DOHH2 (cell line): ENCODE measurements at regions not wholly inside any gene's neighbourhood (a gene's known extent, or its start where the extent isn't known, plus 50 kb on each side); places are given as distances from the start of the nearest gene placed in this dataset.

Experiments used
- H3F3A ChIP-seq: fragments of 200-600 bp; sonication (generic), shearing (Covaris generic); 2 replicates; pipeline ENCODE4 v1.6.0; 2016; ENCODE audit warnings: antibody characterized with exemption, mild to moderate bottlenecking; ENCODE audit not compliant: control insufficient read depth, insufficient read depth
- H3K27ac ChIP-seq: fragments of 200-600 bp; sonication (generic); 2 replicates; pipeline ENCODE4 v1.5.1; 2014; ENCODE audit warnings: low read depth, mild to moderate bottlenecking, low read length, moderate library complexity
- H3K27me3 ChIP-seq: fragments of 200-600 bp; sonication (generic); 2 replicates; pipeline ENCODE4 v1.6.1; 2014; ENCODE audit warnings: mild to moderate bottlenecking, low read length, mixed read lengths; ENCODE audit not compliant: control insufficient read depth
- H3K36me3 ChIP-seq: fragments of 200-600 bp; sonication (generic); 2 replicates; pipeline ENCODE4 v1.6.1; 2014; ENCODE audit warnings: mild to moderate bottlenecking, low read length, moderate library complexity, mixed read lengths; ENCODE audit not compliant: control insufficient read depth
- H3K4me1 ChIP-seq: fragments of 200-600 bp; sonication (generic); 2 replicates; pipeline ENCODE4 v1.6.1; 2014; ENCODE audit warnings: mild to moderate bottlenecking, low read length, mixed read lengths; ENCODE audit not compliant: control insufficient read depth
- H3K4me2 ChIP-seq: fragments of 200-600 bp; sonication (generic); 2 replicates; pipeline ENCODE4 v1.6.0; 2014; ENCODE audit warnings: mild to moderate bottlenecking, low read length, moderate library complexity
- H3K4me3 ChIP-seq: fragments of 200-600 bp; sonication (generic); 2 replicates; pipeline ENCODE4 v1.5.1; 2014; ENCODE audit warnings: mild to moderate bottlenecking, low read length, mixed read lengths
- H3K79me2 ChIP-seq: fragments of 200-600 bp; sonication (generic); 2 replicates; pipeline ENCODE4 v1.6.1; 2014; ENCODE audit warnings: mild to moderate bottlenecking, low read length, mixed read lengths; ENCODE audit not compliant: control insufficient read depth
- H3K9me2 ChIP-seq: fragments of 200-600 bp; sonication (generic); replicated peaks from 2 replicates; pipeline ENCODE4 v1.6.1; 2014; ENCODE audit warnings: mild to moderate bottlenecking, low read length, mixed read lengths; ENCODE audit not compliant: control insufficient read depth
- H3K9me3 ChIP-seq: fragments of 200-600 bp; sonication (generic); 2 replicates; pipeline ENCODE4 v1.6.1; 2014; ENCODE audit warnings: antibody characterized with exemption, low read length, mixed read lengths; ENCODE audit not compliant: control insufficient read depth, insufficient read depth
- H4K20me1 ChIP-seq: fragments of 200-600 bp; sonication (generic); 2 replicates; pipeline ENCODE4 v1.6.0; 2014; ENCODE audit warnings: low read depth, mild to moderate bottlenecking, antibody characterized with exemption, low read length, moderate library complexity; ENCODE audit not compliant: control insufficient read depth, insufficient read depth
- CTCF ChIP-seq: fragments of 200-600 bp; sonication (generic); IDR thresholded peaks from one replicate; pipeline ENCODE4 v1.5.1; 2014; ENCODE audit warnings: antibody characterized with exemption, mild to moderate bottlenecking, low read depth, low read length; ENCODE audit not compliant: poor library complexity, severe bottlenecking
- EZH2phosphoT487 ChIP-seq: fragments of 200-600 bp; sonication (generic); IDR thresholded peaks from 2 replicates; pipeline ENCODE4 v1.6.1; 2017; ENCODE audit warnings: borderline replicate concordance, mild to moderate bottlenecking, antibody characterized with exemption, low read length, moderate library complexity, mixed read lengths

GRCh38 chr1:204752688-204753040 is 67.1 kb upstream of the LRRN2 start:
- Histone ChIP-seq H3K9me2 (no peaks in the 10 kb centered on the region), H3K9me3 (no peaks in the 10 kb centered on the region), H4K20me1 (no peaks in the 10 kb centered on the region), H3F3A (no peaks in the 10 kb centered on the region), H3K79me2 (no peaks in the 10 kb centered on the region), H3K4me2 (no peak overlapping the region), H3K27ac (no peak overlapping the region), H3K36me3 (no peaks in the 10 kb centered on the region), H3K27me3 (no peaks in the 10 kb centered on the region), H3K4me1 (no peaks in the 10 kb centered on the region), H3K4me3 (no peak overlapping the region)
- TF ChIP-seq EZH2phosphoT487 (no peak), CTCF (no peak)

GRCh38 chr1:204754821-204755220 is 69.3 kb upstream of the LRRN2 start:
- Histone ChIP-seq H3K4me1 (no peaks in the 10 kb centered on the region), H3K27ac (no peak overlapping the region), H3K9me2 (no peaks in the 10 kb centered on the region), H4K20me1 (no peaks in the 10 kb centered on the region), H3K9me3 (no peaks in the 10 kb centered on the region), H3K79me2 (no peaks in the 10 kb centered on the region), H3K4me3 (no peak overlapping the region), H3K4me2 (no peak overlapping the region), H3K27me3 (no peaks in the 10 kb centered on the region; the same call in 1 of the 2 replicates), H3F3A (no peaks in the 10 kb centered on the region), H3K36me3 (no peaks in the 10 kb centered on the region)
- TF ChIP-seq CTCF (no peak), EZH2phosphoT487 (no peak)

- no peaks in the 10 kb centered on the region for H3K9me3 ChIP-seq
- no peak for TF ChIP-seq CTCF
- no peak for TF ChIP-seq EZH2phosphoT487
- no peaks in the 10 kb centered on the region for H3K36me3 ChIP-seq
- H3K9me2 ChIP-seq = no peaks in the 10 kb centered on the region
- peaks cover 10% of the 10 kb centered on the region for H3K4me1 ChIP-seq
- H3K27ac ChIP-seq = no peak overlapping the region
- H3K4me3 ChIP-seq = no peak overlapping the region
- H3F3A ChIP-seq = no peaks in the 10 kb centered on the region
- no peak overlapping the region for H3K4me2 ChIP-seq
- no peaks in the 10 kb centered on the region for H3K79me2 ChIP-seq
- H4K20me1 ChIP-seq = no peaks in the 10 kb centered on the region
- peaks cover 12% of the 10 kb centered on the region for H3K27me3 ChIP-seq
Observed at GRCh38 chr1:204756349-204756748, 70.8 kb upstream of the LRRN2 start.

GRCh38 chr1:204756811-204757210 is 71.3 kb upstream of the LRRN2 start:
- Histone ChIP-seq H3K79me2 (no peaks in the 10 kb centered on the region), H3K9me3 (no peaks in the 10 kb centered on the region), H3K4me2 (no peak overlapping the region), H3K9me2 (no peaks in the 10 kb centered on the region), H3K4me1 (peaks cover 10% of the 10 kb centered on the region), H3K27ac (no peak overlapping the region), H4K20me1 (no peaks in the 10 kb centered on the region), H3K36me3 (no peaks in the 10 kb centered on the region), H3K27me3 (peaks cover 15% of the 10 kb centered on the region), H3F3A (no peaks in the 10 kb centered on the region), H3K4me3 (no peak overlapping the region)
- TF ChIP-seq CTCF (no peak), EZH2phosphoT487 (no peak)
